ENCODE measurements at regions not wholly inside any gene's neighbourhood (a gene's known extent, or its start where the extent isn't known, plus 50 kb on each side); places are given as distances from the start of the nearest gene placed in this dataset.

GRCh38 chr1:239884796-239885195, 206.9 kb upstream of the FMN2 start:
- H3K9me3 ChIP-seq: no peaks in the 10 kb centered on the region
- ATAC-seq (no peak), DNase-seq (no peak)
- intact Hi-C loops (cut with DNase I): no loop called here
- no peak overlapping the region for H3K4me3 ChIP-seq
- H3K27me3 ChIP-seq (ENCODE audit: insufficient read depth in 3 of 3, low read length in 2 of 3): no peaks in the 10 kb centered on the region
- H3K36me3 ChIP-seq (ENCODE audit: insufficient read depth in 1 of 2, low read depth in 1 of 2): no peaks in the 10 kb centered on the region
- no peak overlapping the region for H3K27ac ChIP-seq
- TF ChIP-seq CTCF (IDR thresholded peaks at IDR 0.05): no peak
- 83 to 90% (median 88%) methylated on average over 4 of the region's 4 CpGs for WGBS, 3 donors
- H3K4me1 ChIP-seq: no peaks in the 10 kb centered on the region

- 64 to 70% (median 65%) methylated on average over 5 of the region's 5 CpGs for WGBS, 3 donors
- intact Hi-C loops (cut with DNase I): no loop called here
- ATAC-seq: no peak
- Histone ChIP-seq H3K9me3 (no peaks in the 10 kb centered on the region), H3K27ac (no peak overlapping the region), H3K36me3 (ENCODE audit: insufficient read depth in 1 of 2, low read depth in 1 of 2) (no peaks in the 10 kb centered on the region), H3K4me1 (no peaks in the 10 kb centered on the region), H3K27me3 (ENCODE audit: insufficient read depth in 3 of 3, low read length in 2 of 3) (no peaks in the 10 kb centered on the region), H3K4me3 (no peak overlapping the region)
- no peak for DNase-seq
- no peak for TF ChIP-seq CTCF (IDR thresholded peaks at IDR 0.05)
Measured at GRCh38 chr1:239886266-239886665, 205.4 kb upstream of the FMN2 start.

- intact Hi-C loops (cut with DNase I): no loop called here
- H3K27ac ChIP-seq: no peak overlapping the region
- H3K4me3 ChIP-seq: no peak overlapping the region
- H3K9me3 ChIP-seq: no peaks in the 10 kb centered on the region
- H3K36me3 ChIP-seq (ENCODE audit: insufficient read depth in 1 of 2, low read depth in 1 of 2): no peaks in the 10 kb centered on the region
- no peak for TF ChIP-seq CTCF (IDR thresholded peaks at IDR 0.05)
- no peak for ATAC-seq
- no peaks in the 10 kb centered on the region for H3K4me1 ChIP-seq
- WGBS, 3 donors: 88 to 92% (median 90%) methylated on average over 4 of the region's 4 CpGs
- no peaks in the 10 kb centered on the region for H3K27me3 ChIP-seq (ENCODE audit: insufficient read depth in 3 of 3, low read length in 2 of 3)
- no peak for DNase-seq
Measured at GRCh38 chr1:239888639-239889038, 203.0 kb upstream of the FMN2 start.

GRCh38 chr1:239891621-239892358, 199.9 kb upstream of the FMN2 start:
- H3K4me3 ChIP-seq: no peak overlapping the region
- WGBS, 3 donors: 70 to 74% (median 74%) methylated on average over 5 of the region's 5 CpGs
- no peaks in the 10 kb centered on the region for H3K27me3 ChIP-seq (ENCODE audit: insufficient read depth in 3 of 3, low read length in 2 of 3)
- no peaks in the 10 kb centered on the region for H3K4me1 ChIP-seq
- no peaks in the 10 kb centered on the region for H3K9me3 ChIP-seq
- no peak for TF ChIP-seq CTCF (IDR thresholded peaks at IDR 0.05)
- intact Hi-C loops (cut with DNase I): no loop called here
- no peak for DNase-seq
- no peak for ATAC-seq
- no peak overlapping the region for H3K27ac ChIP-seq
- no peaks in the 10 kb centered on the region for H3K36me3 ChIP-seq (ENCODE audit: insufficient read depth in 1 of 2, low read depth in 1 of 2)

- intact Hi-C loops (cut with DNase I): no loop called here
Measured at GRCh38 chr1:239892602-239893001, 199.1 kb upstream of the FMN2 start.

More at GRCh38 chr1:239892602-239893001, 199.1 kb upstream of the FMN2 start:
- Histone ChIP-seq H3K27ac (no peak overlapping the region), H3K9me3 (no peaks in the 10 kb centered on the region), H3K4me3 (no peak overlapping the region), H3K27me3 (ENCODE audit: insufficient read depth in 3 of 3, low read length in 2 of 3) (no peaks in the 10 kb centered on the region), H3K4me1 (no peaks in the 10 kb centered on the region), H3K36me3 (ENCODE audit: insufficient read depth in 1 of 2, low read depth in 1 of 2) (no peaks in the 10 kb centered on the region)
- DNase-seq (no peak), ATAC-seq (no peak)
- no peak for TF ChIP-seq CTCF (IDR thresholded peaks at IDR 0.05)
